AG04449 (cell line): ENCODE measurements at regions not wholly inside any gene's neighbourhood (a gene's known extent, or its start where the extent isn't known, plus 50 kb on each side); places are given as distances from the start of the nearest gene placed in this dataset.

Experiments
- CTCF ChIA-PET: fragments of 350-600 bp; formaldehyde crosslinking; extraction: SDS; loops from one replicate; lab custom pipeline; 2021; ENCODE audit warnings: antibody characterized with exemption; lab: Yijun Ruan, JAX
- POLR2A ChIA-PET: fragments of 400-600, 350-600 bp; formaldehyde crosslinking; extraction: SDS; loops from one replicate; lab custom pipeline; 2020; ENCODE audit warnings: antibody characterized with exemption, inconsistent platforms; lab: Yijun Ruan, JAX
- DNase-seq: peaks from one replicate; pipeline ENCODE4 v3.0.0-alpha.2; 2010; ENCODE audit warnings: low read depth, low spot score
- H3K4me3 ChIP-seq: 2 replicates; pipeline ENCODE4 v1.5.1; 2011; ENCODE audit warnings: low read depth, mild to moderate bottlenecking, control low read depth, low read length
- CTCF ChIP-seq: IDR thresholded peaks from one replicate; pipeline ENCODE4 v1.5.1; 2011; ENCODE audit warnings: mild to moderate bottlenecking, moderate library complexity, low read length, control low read depth, inconsistent platforms; ENCODE audit not compliant: insufficient read depth; ENCODE audit errors: missing control alignments

GRCh38 chr11:105469931-105470330, 139.9 kb upstream of the GRIA4 start:
- H3K4me3 ChIP-seq, result no peak overlapping the region
- POLR2A ChIA-PET, result no interaction called here
- no peak for TF ChIP-seq CTCF
- no peak for DNase-seq
- CTCF ChIA-PET, result no interaction called here

- ChIA-PET POLR2A (no interaction called here), CTCF (no interaction called here)
- no peak overlapping the region for H3K4me3 ChIP-seq
- no peak for DNase-seq
- TF ChIP-seq CTCF, result no peak
These were observed 141.7 kb upstream of the GRIA4 start for GRCh38 chr11:105468154-105468553.

DNA sequence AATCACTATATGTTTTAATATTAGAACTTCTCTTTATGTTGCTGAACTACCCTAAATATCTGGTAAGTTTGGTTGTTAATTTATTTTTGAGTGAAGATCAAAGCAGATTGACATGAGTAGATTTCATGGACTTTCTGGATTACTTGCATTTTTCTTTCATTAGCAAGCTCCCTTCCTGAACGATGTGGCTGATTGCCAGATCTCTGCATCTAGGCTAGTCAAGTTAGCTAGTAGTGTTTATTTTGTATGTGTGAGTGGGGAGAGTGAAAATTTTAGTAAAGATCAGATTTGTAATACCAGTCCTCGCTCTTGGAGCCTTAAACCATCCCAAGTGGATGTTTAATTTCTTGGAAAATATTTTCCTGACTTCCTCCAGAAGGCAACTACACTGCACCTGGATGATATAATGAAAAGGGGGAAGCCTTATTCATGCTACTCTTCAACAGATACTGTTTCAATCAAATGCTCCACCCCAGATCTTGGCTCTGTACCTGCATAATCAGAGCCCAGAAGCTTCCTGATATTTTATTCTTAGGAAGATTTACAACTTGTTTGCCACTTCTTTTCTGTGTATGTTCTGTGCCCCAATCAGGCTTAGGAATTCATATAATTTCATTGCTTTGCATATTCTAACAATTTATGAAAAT, 143.2 kb upstream of the GRIA4 start:
- no peak overlapping the region for H3K4me3 ChIP-seq
- no peak for TF ChIP-seq CTCF
- POLR2A ChIA-PET, result no interaction called here
- CTCF ChIA-PET, result no interaction called here
- DNase-seq, result no peak

- no peak overlapping the region for H3K4me3 ChIP-seq
- POLR2A ChIA-PET, result no interaction called here
- CTCF ChIA-PET, result no interaction called here
- DNase-seq, result no peak
- TF ChIP-seq CTCF, result no peak
These were observed 151.8 kb upstream of the GRIA4 start for GRCh38 chr11:105458071-105458470.

DNA sequence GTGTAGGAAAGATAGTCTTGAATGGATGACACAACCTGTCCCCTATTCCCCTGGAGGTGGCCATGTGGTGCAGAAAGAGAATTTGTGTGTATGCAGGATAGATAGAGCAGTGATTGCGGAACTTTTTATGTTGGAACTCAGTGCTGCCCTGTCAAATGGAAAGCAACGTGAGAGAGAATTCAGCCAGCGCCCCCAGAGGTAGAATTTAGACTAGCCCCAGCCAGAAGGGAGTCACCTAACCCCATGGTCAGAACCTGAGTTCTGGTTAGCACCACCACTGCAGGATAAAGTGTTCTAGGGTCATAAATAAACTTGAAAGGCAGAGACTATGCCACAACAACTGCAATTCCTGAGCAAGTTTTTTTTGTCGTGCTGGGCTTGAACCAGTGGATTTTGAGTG, 152.9 kb upstream of the GRIA4 start:
- H3K4me3 ChIP-seq, result no peak overlapping the region
- CTCF ChIA-PET, result no interaction called here
- POLR2A ChIA-PET, result no interaction called here
- no peak for TF ChIP-seq CTCF
- DNase-seq, result no peak

- POLR2A ChIA-PET, result no interaction called here
- CTCF ChIA-PET, result no interaction called here
- TF ChIP-seq CTCF, result no peak
These were observed 160.7 kb upstream of the GRIA4 start for GRCh38 chr11:105449100-105449734.

More at GRCh38 chr11:105449100-105449734, 160.7 kb upstream of the GRIA4 start:
- DNase-seq, result no peak
- no peak overlapping the region for H3K4me3 ChIP-seq
